MM.1S (cell line): ENCODE measurements at regions not wholly inside any gene's neighbourhood (a gene's known extent, or its start where the extent isn't known, plus 50 kb on each side); places are given as distances from the start of the nearest gene placed in this dataset.

Experiments used
- DNase-seq: peaks from one replicate; pipeline ENCODE4 v3.0.0-alpha.2; 2015
- H2AFZ ChIP-seq: fragments of 300-600 bp; sonication (generic); 2 replicates; pipeline ENCODE4 v1.6.0; 2016; ENCODE audit warnings: antibody characterized with exemption, low read length
- H3F3A ChIP-seq: fragments of 300-600 bp; sonication (generic); 2 replicates; pipeline ENCODE4 v1.6.1; 2016; ENCODE audit warnings: mild to moderate bottlenecking, antibody characterized with exemption, low read length, moderate library complexity, mixed read lengths; ENCODE audit not compliant: insufficient read depth
- H3K27ac ChIP-seq: fragments of 300-600 bp; sonication (generic); 2 replicates; pipeline ENCODE4 v1.5.1; 2016; ENCODE audit warnings: mild to moderate bottlenecking, low read length
- H3K27me3 ChIP-seq: fragments of 300-600 bp; sonication (generic); replicated peaks from 2 replicates; pipeline ENCODE4 v1.6.0; 2016; ENCODE audit warnings: low read length; ENCODE audit not compliant: insufficient read depth
- H3K36me3 ChIP-seq: fragments of 300-600 bp; sonication (generic); replicated peaks from 2 replicates; pipeline ENCODE4 v1.6.1; 2016; ENCODE audit warnings: mild to moderate bottlenecking, low read length, mixed read lengths; ENCODE audit not compliant: insufficient read depth
- H3K4me1 ChIP-seq: fragments of 300-600 bp; sonication (generic); 2 replicates; pipeline ENCODE4 v1.6.1; 2016; ENCODE audit warnings: low read length, mixed read lengths
- H3K4me2 ChIP-seq: fragments of 300-600 bp; sonication (generic); 2 replicates; pipeline ENCODE4 v1.6.0; 2016; ENCODE audit warnings: low read depth, low read length
- H3K4me3 ChIP-seq: fragments of 300-600 bp; sonication (generic); 2 replicates; pipeline ENCODE4 v1.5.1; 2016; ENCODE audit warnings: low read length, mixed read lengths
- H3K79me2 ChIP-seq: fragments of 300-600 bp; sonication (generic); 2 replicates; pipeline ENCODE4 v1.6.1; 2016; ENCODE audit warnings: mixed run types, low read length, mixed read lengths
- H3K9ac ChIP-seq: fragments of 300-600 bp; sonication (generic); 2 replicates; pipeline ENCODE4 v1.6.1; 2016; ENCODE audit warnings: low read length, mixed read lengths
- H3K9me2 ChIP-seq: fragments of 300-600 bp; sonication (generic); replicated peaks from 2 replicates; pipeline ENCODE4 v1.6.1; 2016; ENCODE audit warnings: mild to moderate bottlenecking, low read length, mixed read lengths; ENCODE audit not compliant: insufficient read depth
- H3K9me3 ChIP-seq: fragments of 300-600 bp; sonication (generic); replicated peaks from 2 replicates; pipeline ENCODE4 v1.6.1; 2016; ENCODE audit warnings: mild to moderate bottlenecking, low read length, mixed read lengths; ENCODE audit not compliant: insufficient read depth
- H4K20me1 ChIP-seq: fragments of 300-600 bp; sonication (generic); 2 replicates; pipeline ENCODE4 v1.6.1; 2016; ENCODE audit warnings: mild to moderate bottlenecking, low read length, moderate library complexity, mixed read lengths; ENCODE audit not compliant: insufficient read depth
- CTCF ChIP-seq: fragments of 300-600 bp; sonication (generic); IDR thresholded peaks from 2 replicates; pipeline ENCODE4 v1.5.1; 2016; ENCODE audit warnings: antibody characterized with exemption, low read length, mixed read lengths
- EZH2 ChIP-seq: fragments of 300-600 bp; sonication (generic); optimal IDR thresholded peaks from 2 replicates; pipeline ENCODE3; 2017; ENCODE audit warnings: low read depth, mild to moderate bottlenecking, antibody characterized with exemption, low read length, mixed read lengths
- EZH2phosphoT487 ChIP-seq: fragments of 300-600 bp; sonication (generic); IDR thresholded peaks from 2 replicates; pipeline ENCODE4 v1.6.1; 2018; ENCODE audit warnings: antibody characterized with exemption, low read length

- H3K4me1 ChIP-seq, result no peaks in the 10 kb centered on the region
- no peak for DNase-seq
- no peak overlapping the region for H3K9ac ChIP-seq
- no peaks in the 10 kb centered on the region for H3K36me3 ChIP-seq
- H3K4me2 ChIP-seq, result no peak overlapping the region
- TF ChIP-seq EZH2phosphoT487 (no peak), EZH2 (no peak), CTCF (no peak)
- no peaks in the 10 kb centered on the region for H3K9me2 ChIP-seq
- no peaks in the 10 kb centered on the region for H3F3A ChIP-seq
- H3K27me3 ChIP-seq, result no peaks in the 10 kb centered on the region
- no peak overlapping the region for H3K27ac ChIP-seq
- H3K4me3 ChIP-seq, result no peak overlapping the region
- no peak overlapping the region for H2AFZ ChIP-seq
- no peaks in the 10 kb centered on the region for H3K9me3 ChIP-seq
- H3K79me2 ChIP-seq, result no peaks in the 10 kb centered on the region
- no peaks in the 10 kb centered on the region for H4K20me1 ChIP-seq
Observed at GRCh38 chrX:4674028-4674782, 960.8 kb upstream of the PRKX start.

- Histone ChIP-seq H3K4me3 (no peak overlapping the region), H3K4me1 (no peaks in the 10 kb centered on the region), H3F3A (no peaks in the 10 kb centered on the region), H3K9me3 (no peaks in the 10 kb centered on the region), H3K27me3 (no peaks in the 10 kb centered on the region), H2AFZ (no peak overlapping the region), H3K27ac (no peak overlapping the region), H3K79me2 (no peaks in the 10 kb centered on the region), H3K36me3 (no peaks in the 10 kb centered on the region), H3K9me2 (no peaks in the 10 kb centered on the region), H4K20me1 (no peaks in the 10 kb centered on the region), H3K9ac (no peak overlapping the region), H3K4me2 (no peak overlapping the region)
- TF ChIP-seq EZH2 (no peak), CTCF (no peak), EZH2phosphoT487 (no peak)
- DNase-seq, result no peak
Observed at GRCh38 chrX:4671344-4671743, 957.9 kb upstream of the PRKX start.

GRCh38 chrX:4670606-4671005 lies 957.2 kb upstream of the PRKX start:
- Histone ChIP-seq H3K27me3 (no peaks in the 10 kb centered on the region), H3K4me1 (no peaks in the 10 kb centered on the region), H3K4me3 (no peak overlapping the region), H4K20me1 (no peaks in the 10 kb centered on the region), H3F3A (no peaks in the 10 kb centered on the region), H2AFZ (no peak overlapping the region), H3K4me2 (no peak overlapping the region), H3K27ac (no peak overlapping the region), H3K36me3 (no peaks in the 10 kb centered on the region), H3K9me3 (no peaks in the 10 kb centered on the region), H3K9ac (no peak overlapping the region), H3K79me2 (no peaks in the 10 kb centered on the region), H3K9me2 (no peaks in the 10 kb centered on the region)
- TF ChIP-seq EZH2phosphoT487 (no peak), CTCF (no peak), EZH2 (no peak)
- no peak for DNase-seq
